NCI-H2196 (cell line): ENCODE measurements at regions not wholly inside any gene's neighbourhood (a gene's known extent, or its start where the extent isn't known, plus 50 kb on each side); places are given as distances from the start of the nearest gene placed in this dataset.

ENCODE experiments used
- DNase-seq: peaks from one replicate; lab custom pipeline; 2025; ENCODE audit not compliant: unreplicated experiment; lab: John Stamatoyannopoulos, UW

DNA sequence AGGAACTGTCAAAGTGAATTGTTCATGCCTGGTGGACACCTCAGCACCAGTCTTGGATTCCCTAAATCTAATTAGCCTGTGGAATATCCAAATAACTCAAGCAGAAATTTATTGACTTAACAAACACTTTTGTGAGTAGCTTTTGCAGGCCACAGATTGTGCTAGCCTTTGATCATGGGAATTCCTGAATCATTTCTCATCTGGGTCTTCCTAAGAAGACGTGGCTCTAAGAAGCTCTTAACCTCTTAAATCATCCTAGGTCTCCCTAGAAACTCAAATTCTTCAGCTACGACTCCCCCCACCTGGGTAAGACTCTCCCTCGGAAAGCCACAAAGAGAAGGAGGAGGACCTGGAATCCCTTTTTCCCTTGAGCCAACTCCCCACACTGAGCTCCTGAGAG lies 53.8 kb upstream of the PSEN2 start:
- DNase-seq = no peak

DNA sequence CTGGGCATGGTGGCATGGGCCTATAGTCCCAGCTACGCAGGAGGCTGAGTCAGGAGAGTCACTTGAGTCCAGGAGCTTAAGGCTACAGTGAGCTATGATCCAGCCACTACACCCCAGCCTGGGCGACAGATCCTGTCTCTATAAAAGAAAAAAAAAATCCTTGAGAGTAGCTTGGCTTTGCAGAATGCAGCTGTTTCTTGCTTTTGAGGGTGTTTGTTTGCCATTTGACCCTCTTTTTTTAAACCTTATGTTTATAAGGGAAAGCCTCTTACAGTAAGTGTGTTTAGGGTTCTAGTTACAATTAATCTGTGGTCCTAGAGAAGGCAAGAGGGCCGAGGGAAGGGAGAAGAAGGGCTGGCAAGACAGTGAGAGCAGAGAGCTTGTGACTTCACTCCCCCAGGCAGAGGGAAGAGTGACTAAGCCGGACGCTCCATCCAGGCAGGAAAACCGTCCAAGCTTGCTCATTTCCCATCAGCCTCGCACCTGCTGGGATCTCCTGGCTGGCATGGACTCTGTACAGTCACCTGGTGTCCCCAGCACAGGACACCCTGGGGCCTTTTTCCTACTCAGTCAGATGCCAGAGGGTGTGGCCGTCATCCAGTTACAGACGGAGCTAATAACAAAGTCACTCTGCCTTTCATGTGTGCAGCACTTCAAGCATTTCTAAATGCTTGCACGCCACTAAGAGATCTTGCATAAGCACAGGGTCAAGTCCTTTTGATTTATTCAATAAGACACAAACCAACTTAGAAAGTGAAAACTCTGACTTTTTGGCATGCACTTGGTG lies 55.5 kb upstream of the PSEN2 start:
- DNase-seq = peak; percentile 88

DNA sequence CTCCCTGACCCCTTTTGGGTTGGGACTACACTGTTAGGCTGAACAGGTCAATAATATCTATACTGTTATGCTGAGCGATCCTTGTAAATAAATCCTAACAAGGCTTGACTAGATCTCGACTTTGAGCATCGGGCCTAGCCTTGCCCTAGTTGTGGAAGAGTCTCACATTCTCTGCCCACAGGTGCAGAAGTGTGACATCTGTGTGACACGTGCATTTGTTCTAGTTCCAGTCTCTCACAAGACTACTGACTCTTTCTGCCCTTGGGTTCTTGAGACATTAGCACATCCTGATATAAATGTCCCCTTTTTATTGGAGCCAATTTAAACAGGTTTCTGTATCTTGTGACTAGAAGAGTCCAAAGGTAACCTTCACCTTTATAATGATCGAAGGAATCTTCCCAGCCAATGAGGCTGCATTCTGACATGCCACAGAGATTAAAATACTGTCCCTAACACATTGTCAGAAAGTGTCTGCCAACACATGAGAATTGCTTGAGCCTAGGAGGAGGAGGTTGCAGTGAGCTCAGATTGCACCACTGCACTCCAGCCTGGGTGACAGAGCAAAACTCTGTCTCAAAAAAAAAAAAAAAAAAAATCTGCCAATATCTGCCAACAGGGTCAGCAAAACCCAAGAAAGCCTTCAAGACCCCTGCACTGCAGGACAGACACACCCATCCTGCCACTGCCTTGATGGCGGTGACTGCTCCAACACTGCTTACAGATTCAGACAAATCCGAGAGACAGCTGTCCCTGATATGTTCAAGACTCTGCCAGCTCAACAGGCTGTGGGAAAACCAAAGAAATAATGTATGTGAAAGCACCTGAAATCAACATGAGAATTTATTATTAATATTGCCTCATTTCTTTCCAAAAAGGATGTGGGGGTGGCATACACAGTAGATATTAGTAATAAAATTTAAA lies 56.5 kb upstream of the PSEN2 start:
- no peak for DNase-seq

DNA sequence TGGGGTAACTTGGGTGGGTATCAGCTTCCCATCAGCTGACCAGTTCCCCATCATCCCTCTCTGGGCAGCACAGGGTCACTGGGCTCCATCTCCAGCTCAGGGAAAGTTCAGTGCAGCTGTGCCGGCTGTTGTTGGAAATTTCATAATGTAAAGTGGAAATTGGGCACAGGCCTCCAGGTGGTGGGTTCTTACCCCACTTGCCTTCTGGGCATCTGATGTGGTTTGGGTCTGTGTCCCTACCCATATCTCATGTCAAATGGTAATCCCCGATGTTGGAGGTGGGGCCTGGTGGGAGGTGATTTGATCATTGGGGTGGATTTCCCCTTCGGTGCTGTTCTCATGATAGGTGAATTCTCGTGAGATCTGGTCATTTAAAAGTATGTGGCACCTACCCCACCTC lies 59.7 kb upstream of the PSEN2 start:
- DNase-seq = no peak

DNA sequence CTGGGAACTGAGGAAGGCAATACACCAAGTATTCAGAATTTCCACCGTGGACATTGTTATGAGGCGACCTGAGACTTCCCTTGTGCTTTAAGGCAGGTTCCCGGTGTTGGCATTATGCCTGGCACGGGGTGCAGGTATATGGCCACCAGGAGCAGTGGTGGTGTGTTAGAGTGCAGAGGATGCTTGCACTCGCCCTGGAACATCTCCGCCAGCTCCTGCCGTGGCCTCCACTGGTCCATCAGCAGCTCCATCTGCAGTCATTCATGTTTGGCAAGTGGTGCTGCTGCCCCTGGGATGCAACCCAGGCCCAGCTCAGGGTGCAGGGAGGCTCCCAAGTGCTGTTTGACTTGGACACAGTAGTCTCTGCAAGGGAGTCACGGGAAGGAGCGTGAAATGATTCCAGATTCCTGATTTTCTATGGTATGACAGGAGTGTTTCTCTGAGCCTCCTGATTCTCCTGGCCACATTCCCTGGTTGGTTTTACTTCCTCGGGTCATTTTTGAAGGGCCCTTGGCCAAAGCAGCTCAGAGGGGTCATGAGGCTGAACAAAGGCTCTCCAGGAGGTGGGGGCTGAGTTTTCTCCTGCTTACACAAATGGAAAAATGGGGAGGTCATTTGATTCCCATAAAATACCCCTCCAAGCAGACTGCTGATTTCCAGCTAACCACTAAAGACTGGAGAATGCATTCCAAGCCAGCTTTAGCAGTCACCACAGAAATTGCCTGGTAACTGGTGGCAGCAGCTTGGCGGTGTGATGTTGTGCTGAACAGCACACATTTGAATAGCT lies 60.4 kb upstream of the PSEN2 start:
- no peak for DNase-seq

DNA sequence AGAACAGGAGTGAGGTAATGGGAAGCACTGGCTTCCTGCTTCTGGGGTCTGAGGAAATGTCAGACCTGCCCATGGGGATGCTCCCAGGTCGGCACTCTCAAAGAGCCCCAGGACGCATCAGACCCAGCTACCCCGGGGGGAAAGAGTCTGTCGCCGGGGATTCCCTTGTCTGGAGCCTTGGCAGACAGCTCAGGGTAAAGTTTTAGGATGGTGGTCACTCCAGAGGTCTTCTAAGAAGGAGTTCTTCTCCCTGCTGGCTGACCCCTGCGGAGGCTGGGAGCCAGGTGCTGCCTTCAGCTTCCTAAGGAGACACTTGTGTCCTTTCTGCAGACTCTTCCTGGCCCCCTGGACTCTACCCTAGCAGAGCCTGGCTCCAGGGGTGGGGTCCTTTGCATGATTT lies 61.9 kb upstream of the PSEN2 start:
- no peak for DNase-seq

DNA sequence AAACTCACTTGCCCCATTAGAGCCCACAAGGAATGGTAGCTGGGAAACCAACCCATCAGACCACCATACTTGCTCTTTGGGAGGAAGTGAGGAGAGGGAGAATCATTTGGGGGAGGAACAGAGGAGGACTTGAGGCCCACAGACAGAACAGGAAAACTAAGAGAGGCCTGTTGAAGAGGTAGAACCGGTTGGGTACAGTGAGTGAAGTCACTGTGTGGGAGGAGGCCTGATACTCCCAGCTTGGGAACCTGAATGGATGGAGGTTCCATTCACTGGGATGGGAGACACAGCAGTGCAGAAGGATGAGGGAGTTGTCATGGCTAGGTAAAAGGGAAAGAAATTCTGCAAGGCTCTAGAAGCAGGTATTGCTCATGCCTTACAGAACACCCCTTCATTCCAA lies 63.4 kb upstream of the PSEN2 start:
- no peak for DNase-seq

DNA sequence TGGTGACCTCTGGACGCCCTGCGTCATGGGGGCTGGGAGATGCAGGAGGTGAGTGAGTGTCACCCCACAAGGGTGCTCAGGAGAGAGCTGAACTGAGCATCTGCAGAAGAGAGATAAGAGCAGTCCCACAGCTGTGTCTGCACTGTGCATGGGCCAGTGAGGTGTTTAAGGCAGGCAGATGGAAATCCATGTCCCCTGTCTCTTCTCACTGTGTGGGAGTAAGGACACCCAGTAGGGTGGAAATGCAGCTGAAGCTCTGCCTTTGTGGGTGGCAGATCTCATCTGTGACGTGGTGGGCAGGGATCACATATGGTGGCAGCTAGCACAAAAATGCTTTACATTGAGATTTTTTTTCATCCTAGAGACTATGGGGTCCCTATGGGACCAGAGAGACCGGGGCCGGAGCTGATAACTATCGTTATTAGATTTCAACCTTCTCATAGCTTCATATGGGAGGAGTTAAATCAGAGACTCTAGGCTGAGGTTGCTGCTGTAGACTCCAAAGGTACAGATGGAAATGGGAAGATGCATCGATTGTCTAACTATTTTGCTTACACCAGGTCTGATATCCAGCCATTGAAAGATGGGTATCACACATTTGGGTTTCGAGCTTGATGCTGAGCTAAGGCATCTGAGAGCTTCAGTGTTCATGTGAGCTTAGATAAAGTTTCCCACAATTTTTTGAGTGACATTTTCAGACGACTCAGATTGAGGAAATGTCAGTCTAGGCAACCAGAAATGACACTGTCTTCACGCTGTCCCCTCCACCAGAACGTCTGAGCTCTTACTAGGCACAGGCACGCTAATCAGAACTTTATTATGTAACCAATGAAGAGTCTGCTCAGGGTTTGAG lies 65.3 kb upstream of the PSEN2 start:
- DNase-seq = no peak

DNA sequence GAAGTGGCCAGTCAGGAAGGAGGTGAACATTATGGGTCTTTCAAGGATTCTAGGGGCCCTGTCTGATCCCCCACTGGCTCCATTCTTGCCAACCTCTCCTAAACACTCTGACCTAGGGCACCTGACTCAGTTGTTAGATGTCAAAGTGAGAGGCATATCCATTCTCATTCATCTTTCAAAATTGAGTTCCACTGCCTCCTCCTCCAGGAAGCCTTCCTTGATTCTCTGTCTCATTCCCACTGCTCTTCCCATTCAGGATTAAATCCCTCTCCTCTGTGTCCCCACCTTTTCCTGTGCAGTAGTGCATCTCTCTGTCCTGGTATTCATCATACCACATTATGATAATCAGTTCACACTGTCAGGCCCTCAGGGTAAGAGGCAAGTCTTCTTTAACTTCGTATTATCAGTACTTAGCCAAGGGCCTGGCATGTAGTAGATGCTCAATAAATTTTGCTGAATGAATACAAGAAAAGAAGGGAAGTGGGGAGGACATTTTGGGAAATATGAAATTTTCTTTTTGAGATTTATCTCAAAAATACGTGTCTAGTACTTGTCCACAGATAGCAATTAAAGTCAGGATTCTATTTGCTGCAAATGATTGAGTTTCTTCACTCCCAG lies 61.8 kb upstream of the ITPKB start:
- DNase-seq = no peak

DNA sequence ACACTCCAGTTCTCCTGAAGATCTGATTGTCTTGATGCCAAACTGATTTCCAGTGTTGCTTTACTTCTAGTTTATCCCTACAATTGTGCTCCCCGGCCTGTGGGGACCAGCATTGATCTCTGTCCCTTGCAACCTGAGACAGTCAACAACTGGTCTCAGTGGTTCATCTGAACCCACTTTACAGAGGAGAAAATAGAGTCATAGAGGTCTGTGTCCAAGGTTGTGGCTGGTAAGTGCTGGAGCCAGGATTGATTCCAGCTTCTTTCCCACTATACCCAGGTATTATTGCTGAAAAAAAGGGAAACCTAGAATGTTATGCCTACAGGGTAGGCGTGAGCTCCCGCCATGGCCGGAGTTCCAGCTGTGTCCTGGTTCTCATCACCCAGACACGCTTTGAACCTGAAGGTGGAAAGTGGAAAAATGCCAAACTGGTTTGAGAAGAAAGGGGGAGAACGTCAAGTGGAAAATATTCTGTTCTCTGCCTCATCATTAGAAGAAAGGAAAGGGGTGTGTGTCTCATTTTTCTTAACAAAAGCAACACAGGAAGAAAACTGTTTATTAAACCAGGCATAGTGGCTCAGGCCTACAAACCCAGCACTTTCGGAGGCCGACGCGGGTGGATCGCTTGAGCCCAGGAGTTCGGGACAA lies 60.7 kb upstream of the ITPKB start:
- no peak for DNase-seq

DNA sequence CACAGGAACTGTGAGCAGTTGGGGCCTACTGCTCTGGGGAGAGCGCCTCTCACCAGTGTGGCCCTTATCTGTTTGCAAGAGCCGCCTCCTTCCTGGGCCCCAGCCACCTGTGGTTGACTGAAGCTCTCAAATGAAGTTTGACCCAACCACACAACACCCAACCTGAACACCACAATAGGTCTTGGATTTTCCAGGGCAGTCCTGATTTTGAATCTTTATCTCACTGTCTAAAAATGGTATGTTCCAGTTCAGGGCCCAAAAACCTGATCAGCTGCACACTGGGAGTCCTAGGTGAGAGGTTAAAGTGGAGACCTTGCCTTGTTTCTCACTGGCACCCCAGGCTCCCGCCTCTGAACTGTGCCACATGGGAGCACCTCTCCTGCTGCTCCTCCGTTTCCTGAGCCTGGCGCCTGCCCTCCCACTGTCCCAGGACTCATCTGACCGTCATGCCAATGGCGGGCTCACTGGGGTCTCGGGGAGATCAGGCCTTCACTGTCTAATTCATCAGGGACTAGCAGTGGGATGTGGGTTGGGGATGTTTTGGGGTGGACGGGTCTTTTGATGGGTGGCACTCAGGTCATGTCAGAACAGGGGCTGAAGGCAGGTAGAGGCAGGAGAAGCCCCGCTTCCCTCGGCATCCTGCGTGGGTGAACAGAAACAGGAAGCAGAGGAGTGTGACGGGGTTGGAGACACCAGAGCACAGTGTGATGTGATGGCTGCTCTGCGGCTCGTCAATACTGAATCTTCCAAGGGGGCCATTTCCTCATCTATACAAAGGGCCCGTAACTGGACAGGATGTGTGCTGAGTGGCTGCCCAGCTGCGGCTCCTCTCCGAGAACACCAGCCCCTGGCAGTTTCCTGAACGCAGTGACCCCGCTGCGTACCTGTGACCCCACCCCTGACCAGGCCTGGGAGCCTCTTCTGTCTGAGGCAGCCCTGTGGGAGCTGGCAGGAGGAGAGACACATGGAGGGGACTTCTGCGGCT lies 59.6 kb upstream of the ITPKB start:
- no peak for DNase-seq

DNA sequence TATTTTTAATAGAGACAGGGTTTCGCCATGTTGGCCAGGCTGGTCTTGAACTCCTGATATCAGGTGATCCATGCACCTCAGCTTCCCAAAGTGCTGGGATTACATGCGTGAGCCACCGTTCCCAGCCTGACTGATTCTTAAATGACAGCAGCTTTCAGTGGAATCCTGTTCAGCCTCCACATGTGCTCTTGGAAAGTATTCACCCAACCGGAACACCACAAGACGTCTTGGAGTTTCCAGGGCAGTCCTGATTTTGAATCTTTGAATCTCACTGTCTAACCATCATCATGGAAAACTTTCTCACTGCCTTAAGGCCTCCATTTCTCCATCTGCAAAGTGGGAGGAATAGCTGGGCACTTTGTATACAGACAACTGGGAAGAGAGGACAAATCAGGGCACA lies 58.1 kb upstream of the ITPKB start:
- no peak for DNase-seq

DNA sequence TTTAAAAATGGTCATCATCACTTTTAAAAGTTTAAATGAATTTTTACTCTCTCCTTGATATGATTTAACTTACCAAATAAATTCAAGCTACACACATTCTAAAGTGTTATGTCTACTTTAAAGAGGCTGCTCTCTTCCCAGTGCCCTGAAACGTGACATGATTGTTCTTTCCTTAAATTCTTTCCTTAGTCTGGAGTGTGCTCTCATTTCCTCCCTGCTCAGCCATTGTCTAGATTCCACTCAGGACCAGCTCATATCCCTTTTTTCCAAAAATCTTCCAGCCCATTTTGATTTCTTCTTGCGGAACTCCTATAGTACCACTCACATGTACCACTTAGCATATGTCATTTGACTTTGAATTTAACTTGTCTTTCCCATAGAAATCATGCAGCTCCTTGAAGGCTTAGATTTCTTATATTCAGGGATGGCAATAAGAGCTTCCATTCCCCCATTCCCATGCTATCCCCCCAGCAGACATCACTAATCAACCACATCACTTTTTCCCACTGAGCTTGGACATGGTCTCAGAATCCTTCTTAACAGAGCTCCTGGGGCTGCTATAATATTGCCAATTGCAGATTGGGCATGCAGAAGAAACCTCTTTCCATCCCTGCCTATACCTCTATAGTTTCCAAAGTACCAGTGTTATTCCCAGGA lies 54.7 kb upstream of the ITPKB start:
- DNase-seq = no peak

DNA sequence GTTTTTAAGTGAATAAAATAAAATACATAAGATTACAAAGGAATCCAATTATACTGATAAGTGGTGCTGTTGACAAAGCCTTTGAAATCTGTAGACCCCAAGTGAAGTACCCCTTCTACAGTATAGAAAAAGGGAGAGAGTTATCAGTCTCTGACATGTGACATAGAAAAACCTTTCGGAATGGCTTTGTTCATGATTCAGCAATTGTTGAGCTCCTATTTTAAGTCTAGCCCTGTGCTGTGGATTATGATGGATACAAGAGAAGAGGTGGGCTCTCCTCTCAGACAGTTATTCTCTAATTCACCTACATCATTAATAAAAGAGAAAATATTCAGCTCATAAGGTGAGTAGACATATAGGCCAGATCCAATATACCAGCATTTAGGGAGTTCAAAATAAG lies 53.3 kb upstream of the ITPKB start:
- no peak for DNase-seq

DNA sequence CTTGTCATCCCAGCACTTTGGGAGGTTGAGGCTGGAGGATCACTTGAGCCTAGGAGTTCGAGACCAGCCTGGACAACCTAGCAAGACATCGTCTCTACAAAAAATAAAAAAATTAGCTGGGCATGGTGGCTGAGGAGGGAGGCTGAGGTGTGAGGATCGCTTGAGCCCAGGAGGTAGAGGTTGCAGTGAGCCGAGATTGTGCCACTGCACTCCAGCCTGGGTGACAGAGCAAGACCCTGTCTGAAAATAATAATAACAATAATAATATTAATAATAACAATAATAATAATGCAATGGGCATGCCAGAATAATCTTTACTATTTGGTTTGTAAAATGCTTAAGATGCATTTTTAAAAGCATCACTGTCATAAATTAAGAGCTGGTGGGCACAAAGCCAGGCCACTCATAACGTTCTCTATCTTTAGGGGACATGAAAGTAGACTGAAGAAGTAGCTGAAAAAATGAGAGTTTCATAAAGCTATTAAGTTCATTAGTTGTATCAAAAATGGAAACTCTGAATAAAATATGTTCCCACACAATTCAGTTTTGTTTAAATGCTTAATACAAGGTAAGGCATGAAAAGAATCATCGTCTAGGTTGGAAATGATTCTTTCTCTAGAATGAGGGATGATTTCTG lies 51.6 kb upstream of the ITPKB start:
- no peak for DNase-seq

DNA sequence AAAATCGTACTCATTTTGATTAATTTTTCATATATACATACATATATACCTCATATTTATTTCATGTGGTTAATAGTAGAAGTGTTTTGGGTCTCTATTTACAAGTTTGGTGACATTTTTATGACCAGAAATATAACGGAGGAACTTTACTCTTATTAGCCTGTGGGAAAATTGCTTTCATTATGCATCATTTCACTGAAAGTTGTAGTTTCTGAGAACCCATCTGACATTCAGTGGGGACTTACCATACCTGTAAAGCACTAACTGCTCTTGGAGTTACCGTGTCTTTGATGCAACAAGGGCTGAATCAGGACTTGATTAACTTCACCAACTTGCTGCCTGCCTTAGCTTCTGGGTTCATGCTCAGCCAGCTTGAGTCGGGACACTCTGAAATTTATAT lies 49.9 kb upstream of the ITPKB start:
- DNase-seq = no peak
